ENCODE measurements at regions not wholly inside any gene's neighbourhood (a gene's known extent, or its start where the extent isn't known, plus 50 kb on each side); places are given as distances from the start of the nearest gene placed in this dataset.

DNA sequence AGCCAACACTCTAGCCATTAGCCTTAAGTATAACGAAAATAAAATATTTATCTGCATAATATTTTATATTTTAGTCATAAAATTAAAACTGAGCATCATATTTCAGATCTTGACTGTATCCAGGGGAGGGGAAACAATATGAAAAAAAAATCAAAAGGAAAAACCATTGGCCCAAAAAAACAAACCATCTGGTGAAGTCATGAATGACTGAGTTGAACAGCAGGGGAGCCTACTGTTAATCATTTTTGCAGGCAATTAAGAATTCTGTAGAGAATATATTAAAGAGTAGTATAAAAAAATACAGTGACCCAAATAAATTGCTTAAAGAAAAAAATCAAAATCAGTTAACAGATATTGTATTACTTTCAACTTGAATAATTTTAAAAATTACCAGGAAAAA lies 224.8 kb downstream of the C12orf50 start:
- TF ChIP-seq POLR2AphosphoS5 (IDR thresholded peaks at IDR 0.05; ENCODE audit: low read depth, low read length) (no peak), TAF1 (IDR thresholded peaks at IDR 0.05; ENCODE audit: low read depth, low read length) (no peak), POLR2A (IDR thresholded peaks at IDR 0.05; ENCODE audit: low read depth, low read length) (no peak)
- FAIRE-seq (no peak), DNase-seq (ENCODE audit: insufficient read length, low spot score) (no peak)

DNA sequence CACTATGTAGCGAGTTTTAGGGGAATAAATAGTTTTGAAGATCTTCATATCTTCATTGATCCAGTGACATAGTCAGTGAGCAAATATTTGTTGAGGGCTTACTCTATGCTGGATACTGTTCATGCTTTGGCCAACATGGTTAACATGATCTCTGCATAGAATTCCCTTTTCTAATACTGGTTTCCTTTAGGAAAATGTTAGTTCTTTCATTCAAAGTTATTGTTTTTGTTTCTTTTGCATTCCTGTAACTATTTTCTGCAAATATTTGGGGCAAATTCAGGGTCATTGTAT lies 226.5 kb downstream of the C12orf50 start:
- no peak for FAIRE-seq
- TF ChIP-seq PAX5 (IDR thresholded peaks at IDR 0.05; ENCODE audit: insufficient read depth, low read length, severe bottlenecking), result no peak
- TF ChIP-seq SPI1 (IDR thresholded peaks at IDR 0.05; ENCODE audit: low read depth, low read length), result no peak
- TF ChIP-seq TAF1 (IDR thresholded peaks at IDR 0.05; ENCODE audit: low read depth, low read length), result no peak
- no peak for DNase-seq (ENCODE audit: insufficient read length, low spot score)

DNA sequence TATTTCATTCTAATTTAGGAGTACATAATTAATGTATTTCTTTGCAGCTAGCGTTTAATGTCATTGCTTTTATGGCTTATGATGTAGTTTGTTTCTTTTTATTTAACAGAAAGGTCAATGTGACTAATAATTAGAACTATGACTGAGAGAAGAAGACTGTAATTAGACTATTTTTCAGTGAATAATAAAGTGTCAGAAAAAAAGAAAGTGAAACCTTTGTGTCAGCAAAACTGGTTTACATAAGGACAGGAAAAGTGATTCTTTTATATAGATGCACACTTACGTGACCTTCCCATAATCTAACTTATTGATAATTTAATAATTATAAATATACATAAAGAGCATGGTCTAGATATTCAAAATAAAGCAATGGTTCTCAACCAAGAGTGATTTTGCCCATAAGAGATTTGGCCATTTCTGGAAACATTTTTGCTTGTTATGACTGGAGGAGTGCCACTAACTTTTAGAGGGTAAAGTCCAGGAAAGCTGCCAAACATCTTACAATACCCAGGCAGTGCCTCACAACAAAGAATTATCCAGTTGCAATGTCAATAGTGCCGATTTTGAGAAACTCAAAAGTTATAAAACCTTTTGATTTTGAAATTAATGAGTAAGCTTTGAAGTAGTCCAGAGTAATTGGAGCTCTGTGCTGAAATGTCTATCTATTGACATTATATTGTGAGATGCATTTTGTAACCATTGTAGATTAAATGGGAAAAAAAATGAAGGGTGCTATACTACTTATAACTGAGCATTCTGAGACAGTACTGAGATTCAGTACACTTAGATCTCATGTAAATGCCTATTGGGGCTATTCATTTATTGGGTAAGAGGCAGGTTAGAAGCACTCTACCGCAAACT lies 227.1 kb downstream of the C12orf50 start:
- DNase-seq (ENCODE audit: insufficient read length, low spot score), result no peak
- TF ChIP-seq TAF1 (IDR thresholded peaks at IDR 0.05; ENCODE audit: low read depth, low read length) (no peak), PAX5 (IDR thresholded peaks at IDR 0.05; ENCODE audit: insufficient read depth, low read length, severe bottlenecking) (no peak), POLR2AphosphoS5 (IDR thresholded peaks at IDR 0.05; ENCODE audit: low read depth, low read length) (no peak), POU2F2 (IDR thresholded peaks at IDR 0.05; ENCODE audit: low read depth, low read length) (no peak), POLR2A (IDR thresholded peaks at IDR 0.05; ENCODE audit: low read depth, low read length) (no peak), SPI1 (IDR thresholded peaks at IDR 0.05; ENCODE audit: low read depth, low read length) (no peak)
- no peak for FAIRE-seq

- no peak for FAIRE-seq
- no peak for TF ChIP-seq POLR2A (IDR thresholded peaks at IDR 0.05; ENCODE audit: low read depth, low read length)
- no peak for TF ChIP-seq TAF1 (IDR thresholded peaks at IDR 0.05; ENCODE audit: low read depth, low read length)
- no peak for TF ChIP-seq POU2F2 (IDR thresholded peaks at IDR 0.05; ENCODE audit: low read depth, low read length)
- TF ChIP-seq POLR2AphosphoS5 (IDR thresholded peaks at IDR 0.05; ENCODE audit: low read depth, low read length), result no peak
- no peak for TF ChIP-seq PAX5 (IDR thresholded peaks at IDR 0.05; ENCODE audit: insufficient read depth, low read length, severe bottlenecking)
- TF ChIP-seq SPI1 (IDR thresholded peaks at IDR 0.05; ENCODE audit: low read depth, low read length), result no peak
- no peak for DNase-seq (ENCODE audit: insufficient read length, low spot score)
Measured at GRCh38 chr12:87796961-87797516, 232.2 kb downstream of the C12orf50 start.

DNA sequence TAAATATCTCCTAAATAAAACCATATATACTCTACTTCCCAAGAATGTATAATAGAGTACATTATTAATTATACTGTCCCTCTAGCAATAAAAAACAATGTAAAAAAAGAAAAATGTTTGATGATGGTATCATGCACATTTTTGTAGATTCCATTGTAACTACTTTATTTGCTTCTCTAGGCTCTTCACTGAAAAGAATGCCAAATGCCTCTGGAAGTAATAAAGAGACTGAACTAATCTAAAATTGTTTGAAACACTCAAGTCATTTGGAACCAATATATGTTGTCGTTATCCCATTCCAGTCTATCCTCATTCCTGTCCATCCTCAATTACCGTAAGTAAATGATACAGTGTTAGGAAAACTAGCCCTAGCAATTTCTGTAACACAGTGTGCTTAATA lies 233.6 kb downstream of the C12orf50 start:
- no peak for DNase-seq (ENCODE audit: insufficient read length, low spot score)
- TF ChIP-seq POU2F2 (IDR thresholded peaks at IDR 0.05; ENCODE audit: low read depth, low read length), result no peak
- no peak for TF ChIP-seq POLR2AphosphoS5 (IDR thresholded peaks at IDR 0.05; ENCODE audit: low read depth, low read length)
- no peak for TF ChIP-seq TAF1 (IDR thresholded peaks at IDR 0.05; ENCODE audit: low read depth, low read length)
- no peak for TF ChIP-seq POLR2A (IDR thresholded peaks at IDR 0.05; ENCODE audit: low read depth, low read length)
- no peak for TF ChIP-seq PAX5 (IDR thresholded peaks at IDR 0.05; ENCODE audit: insufficient read depth, low read length, severe bottlenecking)
- TF ChIP-seq SPI1 (IDR thresholded peaks at IDR 0.05; ENCODE audit: low read depth, low read length), result no peak
- FAIRE-seq, result no peak

DNA sequence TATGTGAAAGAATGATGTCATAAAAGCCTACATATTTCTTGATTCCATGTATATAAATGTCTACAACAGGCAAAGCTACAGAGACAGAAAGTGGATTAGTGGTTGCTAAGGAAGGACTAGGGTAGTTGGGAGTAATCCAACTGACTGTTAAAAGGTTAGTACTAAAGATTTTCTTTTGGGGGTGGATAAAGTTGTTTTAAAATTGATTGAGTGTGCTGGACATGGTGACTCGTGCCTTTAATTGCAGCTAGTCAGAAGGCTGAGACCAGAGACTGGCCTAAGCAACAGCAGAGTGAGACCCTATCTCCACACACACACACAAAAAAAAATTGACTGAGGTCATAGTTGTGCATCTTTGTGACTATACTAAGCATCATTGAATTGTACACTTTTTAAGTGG lies 234.3 kb downstream of the C12orf50 start:
- FAIRE-seq, result no peak
- DNase-seq (ENCODE audit: insufficient read length, low spot score), result no peak
- TF ChIP-seq POU2F2 (IDR thresholded peaks at IDR 0.05; ENCODE audit: low read depth, low read length) (no peak), POLR2A (IDR thresholded peaks at IDR 0.05; ENCODE audit: low read depth, low read length) (no peak), TAF1 (IDR thresholded peaks at IDR 0.05; ENCODE audit: low read depth, low read length) (no peak), SPI1 (IDR thresholded peaks at IDR 0.05; ENCODE audit: low read depth, low read length) (no peak), POLR2AphosphoS5 (IDR thresholded peaks at IDR 0.05; ENCODE audit: low read depth, low read length) (no peak), PAX5 (IDR thresholded peaks at IDR 0.05; ENCODE audit: insufficient read depth, low read length, severe bottlenecking) (no peak)

GRCh38 chr12:87793131-87793530 lies 236.1 kb downstream of the C12orf50 start:
- FAIRE-seq, result no peak
- no peak for DNase-seq (ENCODE audit: insufficient read length, low spot score)
- TF ChIP-seq POLR2AphosphoS5 (IDR thresholded peaks at IDR 0.05; ENCODE audit: low read depth, low read length) (no peak), SPI1 (IDR thresholded peaks at IDR 0.05; ENCODE audit: low read depth, low read length) (no peak), POLR2A (IDR thresholded peaks at IDR 0.05; ENCODE audit: low read depth, low read length) (no peak), PAX5 (IDR thresholded peaks at IDR 0.05; ENCODE audit: insufficient read depth, low read length, severe bottlenecking) (no peak), POU2F2 (IDR thresholded peaks at IDR 0.05; ENCODE audit: low read depth, low read length) (no peak), TAF1 (IDR thresholded peaks at IDR 0.05; ENCODE audit: low read depth, low read length) (no peak)

GRCh38 chr12:87784350-87784749 lies 244.9 kb downstream of the C12orf50 start:
- FAIRE-seq (no peak), DNase-seq (ENCODE audit: insufficient read length, low spot score) (no peak)
- TF ChIP-seq POU2F2 (IDR thresholded peaks at IDR 0.05; ENCODE audit: low read depth, low read length) (no peak), TAF1 (IDR thresholded peaks at IDR 0.05; ENCODE audit: low read depth, low read length) (no peak)

DNA sequence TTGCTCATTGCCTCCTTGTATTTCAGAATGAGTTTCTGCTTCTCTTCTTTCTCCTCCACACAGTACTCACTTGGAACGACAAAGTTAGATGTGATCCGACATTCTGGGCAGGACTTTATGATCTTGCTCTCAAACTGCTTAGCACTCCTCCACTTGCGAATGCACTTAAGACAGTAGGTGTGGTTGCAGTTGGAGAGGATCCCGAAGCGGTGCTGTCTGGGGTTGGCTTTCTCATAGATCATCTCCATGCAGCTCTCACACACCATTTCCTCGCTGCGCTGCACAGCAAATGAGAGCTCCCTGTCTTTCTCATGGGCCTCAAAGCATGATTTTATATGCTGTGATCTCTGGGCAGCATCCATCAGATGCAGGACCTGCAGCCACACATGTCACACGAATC lies 245.7 kb downstream of the C12orf50 start:
- TF ChIP-seq PAX5 (IDR thresholded peaks at IDR 0.05; ENCODE audit: insufficient read depth, low read length, severe bottlenecking) (no peak), TAF1 (IDR thresholded peaks at IDR 0.05; ENCODE audit: low read depth, low read length) (no peak), POU2F2 (IDR thresholded peaks at IDR 0.05; ENCODE audit: low read depth, low read length) (no peak), POLR2A (IDR thresholded peaks at IDR 0.05; ENCODE audit: low read depth, low read length) (no peak), SPI1 (IDR thresholded peaks at IDR 0.05; ENCODE audit: low read depth, low read length) (no peak), POLR2AphosphoS5 (IDR thresholded peaks at IDR 0.05; ENCODE audit: low read depth, low read length) (no peak)
- FAIRE-seq, result no peak
- DNase-seq (ENCODE audit: insufficient read length, low spot score), result no peak

GRCh38 chr12:87782838-87783237 lies 246.4 kb downstream of the C12orf50 start:
- no peak for FAIRE-seq
- TF ChIP-seq POLR2AphosphoS5 (IDR thresholded peaks at IDR 0.05; ENCODE audit: low read depth, low read length) (no peak), POU2F2 (IDR thresholded peaks at IDR 0.05; ENCODE audit: low read depth, low read length) (no peak), TAF1 (IDR thresholded peaks at IDR 0.05; ENCODE audit: low read depth, low read length) (no peak), PAX5 (IDR thresholded peaks at IDR 0.05; ENCODE audit: insufficient read depth, low read length, severe bottlenecking) (no peak), SPI1 (IDR thresholded peaks at IDR 0.05; ENCODE audit: low read depth, low read length) (no peak), POLR2A (IDR thresholded peaks at IDR 0.05; ENCODE audit: low read depth, low read length) (no peak)
- no peak for DNase-seq (ENCODE audit: insufficient read length, low spot score)

Measured in GM12891 (cell line).